C4-2B (cell line): ENCODE measurements at regions not wholly inside any gene's neighbourhood (a gene's known extent, or its start where the extent isn't known, plus 50 kb on each side); places are given as distances from the start of the nearest gene placed in this dataset.

ENCODE experiments used
- ZFX ChIP-seq: fragments of 450-650 bp; IDR thresholded peaks from 2 replicates; pipeline ENCODE4 v1.6.1; 2017
- TF ChIP-seq, protein P1 (sequence below): fragments of 450-650 bp; conservative IDR thresholded peaks from 2 replicates; pipeline ENCODE4 v1.5.1; 2017; ENCODE audit warnings: mild to moderate bottlenecking

DNA sequence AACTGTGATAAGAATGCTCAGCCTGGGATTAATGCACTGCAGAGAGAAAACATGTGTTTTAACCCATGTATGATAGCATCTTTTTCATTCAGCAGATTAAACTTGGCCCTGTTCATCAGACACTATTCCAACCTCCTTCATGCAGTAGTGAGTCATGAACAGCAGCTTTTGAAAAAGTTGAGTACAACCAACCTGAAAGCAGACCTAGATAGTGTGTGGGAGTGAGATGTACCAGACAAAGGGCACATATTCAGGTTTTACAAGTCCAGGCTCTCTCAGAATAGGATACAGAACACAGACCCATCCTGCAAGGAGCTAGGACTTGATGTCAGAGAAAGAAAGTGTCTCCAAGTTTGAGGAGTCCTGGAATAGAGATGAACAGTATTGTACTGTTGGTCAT lies 237.3 kb upstream of the STS start:
- TF ChIP-seq, protein P1, sequence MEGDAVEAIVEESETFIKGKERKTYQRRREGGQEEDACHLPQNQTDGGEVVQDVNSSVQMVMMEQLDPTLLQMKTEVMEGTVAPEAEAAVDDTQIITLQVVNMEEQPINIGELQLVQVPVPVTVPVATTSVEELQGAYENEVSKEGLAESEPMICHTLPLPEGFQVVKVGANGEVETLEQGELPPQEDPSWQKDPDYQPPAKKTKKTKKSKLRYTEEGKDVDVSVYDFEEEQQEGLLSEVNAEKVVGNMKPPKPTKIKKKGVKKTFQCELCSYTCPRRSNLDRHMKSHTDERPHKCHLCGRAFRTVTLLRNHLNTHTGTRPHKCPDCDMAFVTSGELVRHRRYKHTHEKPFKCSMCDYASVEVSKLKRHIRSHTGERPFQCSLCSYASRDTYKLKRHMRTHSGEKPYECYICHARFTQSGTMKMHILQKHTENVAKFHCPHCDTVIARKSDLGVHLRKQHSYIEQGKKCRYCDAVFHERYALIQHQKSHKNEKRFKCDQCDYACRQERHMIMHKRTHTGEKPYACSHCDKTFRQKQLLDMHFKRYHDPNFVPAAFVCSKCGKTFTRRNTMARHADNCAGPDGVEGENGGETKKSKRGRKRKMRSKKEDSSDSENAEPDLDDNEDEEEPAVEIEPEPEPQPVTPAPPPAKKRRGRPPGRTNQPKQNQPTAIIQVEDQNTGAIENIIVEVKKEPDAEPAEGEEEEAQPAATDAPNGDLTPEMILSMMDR, result no peak
- TF ChIP-seq ZFX, result no peak
